SK-N-SH treated with all-trans-retinoic acid at 6 μM for 48 hours (cell line): ENCODE measurements at regions not wholly inside any gene's neighbourhood (a gene's known extent, or its start where the extent isn't known, plus 50 kb on each side); places are given as distances from the start of the nearest gene placed in this dataset.

Experiments
- ATAC-seq: fragments of 200-7000 bp; cut with Tn5 transposase; 3 replicates; pipeline ENCODE4 v1.9.1; 2020; ENCODE audit warnings: mild to moderate bottlenecking, moderate library complexity
- CSDC2 ChIP-seq: fragments of 250-450 bp; sonication (Bioruptor Pico); IDR thresholded peaks from 2 replicates; pipeline ENCODE4 v1.5.0; 2020; ENCODE audit warnings: mild to moderate bottlenecking, moderate library complexity
- ESRRG ChIP-seq: fragments of 250-450 bp; sonication (Bioruptor Pico); IDR thresholded peaks from 2 replicates; pipeline ENCODE4 v1.6.1; 2021; ENCODE audit warnings: mild to moderate bottlenecking
- ISL1 ChIP-seq: fragments of 250-450 bp; sonication (Bioruptor Pico); IDR thresholded peaks from 2 replicates; pipeline ENCODE4 v2.1.2; 2022; ENCODE audit warnings: mild to moderate bottlenecking, moderate library complexity
- PPARA ChIP-seq: fragments of 250-450 bp; sonication (Bioruptor Pico); IDR thresholded peaks from 2 replicates; pipeline ENCODE4 v1.5.0; 2020; ENCODE audit warnings: mild to moderate bottlenecking, borderline replicate concordance
- TOX ChIP-seq: fragments of 250-450 bp; sonication (Bioruptor Pico); IDR thresholded peaks from 2 replicates; pipeline ENCODE4 v1.8.0; 2021; ENCODE audit warnings: mild to moderate bottlenecking, moderate library complexity, borderline replicate concordance
- TSHZ2 ChIP-seq: fragments of 250-450 bp; sonication (Bioruptor Pico); IDR thresholded peaks from 2 replicates; pipeline ENCODE4 v1.5.0; 2020; ENCODE audit warnings: mild to moderate bottlenecking, moderate library complexity
- ZC3H10 ChIP-seq: fragments of 250-450 bp; sonication (Bioruptor Pico); IDR thresholded peaks from 2 replicates; pipeline ENCODE4 v1.5.1; 2021; ENCODE audit warnings: mild to moderate bottlenecking, moderate library complexity
- ZFP3 ChIP-seq: fragments of 250-450 bp; sonication (Bioruptor Pico); IDR thresholded peaks from 2 replicates; pipeline ENCODE4 v1.5.0; 2020; ENCODE audit warnings: mild to moderate bottlenecking, moderate library complexity
- ZFP30 ChIP-seq: fragments of 450-650 bp; formaldehyde crosslinking; IDR thresholded peaks from 2 replicates; pipeline ENCODE4 v1.5.0; 2022; ENCODE audit warnings: mild to moderate bottlenecking, moderate library complexity
- ZNF565 ChIP-seq: fragments of 450-650 bp; formaldehyde crosslinking; conservative IDR thresholded peaks from 2 replicates; pipeline ENCODE4 v1.5.0; 2020; ENCODE audit warnings: low read depth, mild to moderate bottlenecking, moderate library complexity
- TF ChIP-seq, protein P1 (sequence below): fragments of 250-450 bp; sonication (Bioruptor Pico); IDR thresholded peaks from 2 replicates; pipeline ENCODE4 v1.8.0; 2020; ENCODE audit warnings: mild to moderate bottlenecking, moderate library complexity, borderline replicate concordance
- TF ChIP-seq, protein P2 (sequence below): fragments of 250-450 bp; sonication (Bioruptor Pico); IDR thresholded peaks from 2 replicates; pipeline ENCODE4 v1.5.1; 2021; ENCODE audit warnings: mild to moderate bottlenecking, moderate library complexity
- TF ChIP-seq, protein P3 (sequence below): fragments of 250-450 bp; sonication (Bioruptor Pico); IDR thresholded peaks from 2 replicates; pipeline ENCODE4 v1.5.1; 2020; ENCODE audit warnings: low read depth, mild to moderate bottlenecking, moderate library complexity

DNA sequence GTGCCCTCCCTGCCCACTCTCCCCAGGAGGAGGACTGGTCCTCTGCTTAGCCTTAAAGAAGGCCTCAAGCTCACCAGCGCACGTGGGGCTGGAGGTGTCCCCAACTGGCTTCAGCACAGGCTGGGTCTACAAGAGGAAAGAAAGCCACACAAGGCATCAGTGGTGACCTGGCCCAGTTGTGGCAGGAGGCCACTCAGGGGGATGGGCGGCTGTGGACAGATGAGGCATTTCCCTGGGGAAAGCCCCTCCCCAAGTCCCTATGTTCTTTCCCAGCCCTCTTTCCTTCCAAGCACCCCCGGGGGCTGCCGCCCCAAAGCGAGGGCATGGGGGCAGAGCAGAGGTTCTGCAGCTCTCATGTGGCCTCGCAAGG is 155.2 kb upstream of the TLE3 start:
- no peak for TF ChIP-seq ZC3H10
- no peak for TF ChIP-seq CSDC2
- TF ChIP-seq, protein P1, sequence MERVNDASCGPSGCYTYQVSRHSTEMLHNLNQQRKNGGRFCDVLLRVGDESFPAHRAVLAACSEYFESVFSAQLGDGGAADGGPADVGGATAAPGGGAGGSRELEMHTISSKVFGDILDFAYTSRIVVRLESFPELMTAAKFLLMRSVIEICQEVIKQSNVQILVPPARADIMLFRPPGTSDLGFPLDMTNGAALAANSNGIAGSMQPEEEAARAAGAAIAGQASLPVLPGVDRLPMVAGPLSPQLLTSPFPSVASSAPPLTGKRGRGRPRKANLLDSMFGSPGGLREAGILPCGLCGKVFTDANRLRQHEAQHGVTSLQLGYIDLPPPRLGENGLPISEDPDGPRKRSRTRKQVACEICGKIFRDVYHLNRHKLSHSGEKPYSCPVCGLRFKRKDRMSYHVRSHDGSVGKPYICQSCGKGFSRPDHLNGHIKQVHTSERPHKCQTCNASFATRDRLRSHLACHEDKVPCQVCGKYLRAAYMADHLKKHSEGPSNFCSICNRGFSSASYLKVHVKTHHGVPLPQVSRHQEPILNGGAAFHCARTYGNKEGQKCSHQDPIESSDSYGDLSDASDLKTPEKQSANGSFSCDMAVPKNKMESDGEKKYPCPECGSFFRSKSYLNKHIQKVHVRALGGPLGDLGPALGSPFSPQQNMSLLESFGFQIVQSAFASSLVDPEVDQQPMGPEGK = no peak
- no peak for ATAC-seq

DNA sequence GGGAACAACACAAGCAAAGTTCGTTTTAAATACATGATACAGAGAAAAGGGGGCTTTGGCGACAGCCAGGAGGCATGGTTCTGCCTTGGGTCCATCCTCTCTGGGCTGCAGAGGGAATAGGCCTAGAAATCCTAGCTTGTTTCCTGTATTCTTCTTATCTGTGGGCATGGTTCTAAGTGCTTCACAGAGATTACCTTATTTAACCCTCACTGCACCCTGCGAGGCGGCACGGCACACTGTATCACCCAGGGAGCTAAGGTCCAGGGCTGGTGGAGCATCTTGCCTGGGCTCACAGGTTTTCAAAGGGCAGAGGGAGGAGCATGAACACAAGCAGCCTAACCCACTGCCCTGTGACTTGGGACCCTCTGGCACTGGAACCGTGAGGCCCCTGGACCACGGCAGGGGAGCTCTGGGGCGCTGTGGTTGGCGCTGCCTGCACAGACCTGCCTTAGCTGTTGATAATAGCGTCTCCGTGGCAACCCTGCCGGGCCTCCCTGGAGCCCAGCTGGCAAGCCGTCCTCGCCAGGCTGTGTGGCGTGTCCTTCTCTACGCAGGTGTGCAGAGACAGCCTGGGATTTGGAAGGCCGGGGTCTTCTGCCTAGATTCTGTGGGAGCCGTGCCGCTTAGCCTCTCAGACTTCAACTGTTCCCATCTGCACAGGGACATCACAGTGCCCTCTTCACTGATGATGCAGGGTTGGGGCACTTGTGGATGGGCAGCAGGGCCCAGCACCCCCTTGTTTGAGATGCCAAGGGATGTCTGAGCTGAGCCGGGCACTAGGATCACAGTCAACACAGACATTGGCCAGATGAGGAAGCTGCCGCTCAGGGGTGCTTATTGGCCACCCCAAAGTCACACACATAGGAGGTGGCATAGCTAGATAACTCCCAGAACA is 154.6 kb upstream of the TLE3 start:
- ATAC-seq = no peak
- TF ChIP-seq CSDC2 (no peak), ZNF565 (CRISPR knock-in tag) (no peak), TOX (CRISPR knock-in tag) (no peak), PPARA (CRISPR knock-in tag) (no peak), ISL1 (CRISPR knock-in tag) (no peak), ESRRG (CRISPR knock-in tag) (no peak), ZFP30 (CRISPR knock-in tag) (no peak), TSHZ2 (no peak), ZC3H10 (no peak)
- TF ChIP-seq, protein P1 = no peak
- TF ChIP-seq, protein P2, sequence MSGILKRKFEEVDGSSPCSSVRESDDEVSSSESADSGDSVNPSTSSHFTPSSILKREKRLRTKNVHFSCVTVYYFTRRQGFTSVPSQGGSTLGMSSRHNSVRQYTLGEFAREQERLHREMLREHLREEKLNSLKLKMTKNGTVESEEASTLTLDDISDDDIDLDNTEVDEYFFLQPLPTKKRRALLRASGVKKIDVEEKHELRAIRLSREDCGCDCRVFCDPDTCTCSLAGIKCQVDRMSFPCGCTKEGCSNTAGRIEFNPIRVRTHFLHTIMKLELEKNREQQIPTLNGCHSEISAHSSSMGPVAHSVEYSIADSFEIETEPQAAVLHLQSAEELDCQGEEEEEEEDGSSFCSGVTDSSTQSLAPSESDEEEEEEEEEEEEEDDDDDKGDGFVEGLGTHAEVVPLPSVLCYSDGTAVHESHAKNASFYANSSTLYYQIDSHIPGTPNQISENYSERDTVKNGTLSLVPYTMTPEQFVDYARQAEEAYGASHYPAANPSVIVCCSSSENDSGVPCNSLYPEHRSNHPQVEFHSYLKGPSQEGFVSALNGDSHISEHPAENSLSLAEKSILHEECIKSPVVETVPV = no peak

- no peak for ATAC-seq
- no peak for TF ChIP-seq ZFP3 (CRISPR knock-in tag)
- TF ChIP-seq, protein P3, sequence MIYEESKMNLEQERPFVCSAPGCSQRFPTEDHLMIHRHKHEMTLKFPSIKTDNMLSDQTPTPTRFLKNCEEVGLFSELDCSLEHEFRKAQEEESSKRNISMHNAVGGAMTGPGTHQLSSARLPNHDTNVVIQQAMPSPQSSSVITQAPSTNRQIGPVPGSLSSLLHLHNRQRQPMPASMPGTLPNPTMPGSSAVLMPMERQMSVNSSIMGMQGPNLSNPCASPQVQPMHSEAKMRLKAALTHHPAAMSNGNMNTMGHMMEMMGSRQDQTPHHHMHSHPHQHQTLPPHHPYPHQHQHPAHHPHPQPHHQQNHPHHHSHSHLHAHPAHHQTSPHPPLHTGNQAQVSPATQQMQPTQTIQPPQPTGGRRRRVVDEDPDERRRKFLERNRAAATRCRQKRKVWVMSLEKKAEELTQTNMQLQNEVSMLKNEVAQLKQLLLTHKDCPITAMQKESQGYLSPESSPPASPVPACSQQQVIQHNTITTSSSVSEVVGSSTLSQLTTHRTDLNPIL (CRISPR knock-in tag) = no peak
- TF ChIP-seq, protein P2 = no peak
These were observed 153.7 kb upstream of the TLE3 start for GRCh38 chr15:70251246-70251990.
